ENCODE measurements at regions not wholly inside any gene's neighbourhood (a gene's known extent, or its start where the extent isn't known, plus 50 kb on each side); places are given as distances from the start of the nearest gene placed in this dataset.

GRCh38 chr16:54473226-54473993, 186.8 kb upstream of the IRX3 start:
- TF ChIP-seq CTCF (IDR thresholded peaks at IDR 0.05) = no peak
- no peak for TF ChIP-seq EP300 (IDR thresholded peaks at IDR 0.05)

Data from suprapubic skin (tissue), 3 donors.